ENCODE measurements at regions not wholly inside any gene's neighbourhood (a gene's known extent, or its start where the extent isn't known, plus 50 kb on each side); places are given as distances from the start of the nearest gene placed in this dataset.

DNA sequence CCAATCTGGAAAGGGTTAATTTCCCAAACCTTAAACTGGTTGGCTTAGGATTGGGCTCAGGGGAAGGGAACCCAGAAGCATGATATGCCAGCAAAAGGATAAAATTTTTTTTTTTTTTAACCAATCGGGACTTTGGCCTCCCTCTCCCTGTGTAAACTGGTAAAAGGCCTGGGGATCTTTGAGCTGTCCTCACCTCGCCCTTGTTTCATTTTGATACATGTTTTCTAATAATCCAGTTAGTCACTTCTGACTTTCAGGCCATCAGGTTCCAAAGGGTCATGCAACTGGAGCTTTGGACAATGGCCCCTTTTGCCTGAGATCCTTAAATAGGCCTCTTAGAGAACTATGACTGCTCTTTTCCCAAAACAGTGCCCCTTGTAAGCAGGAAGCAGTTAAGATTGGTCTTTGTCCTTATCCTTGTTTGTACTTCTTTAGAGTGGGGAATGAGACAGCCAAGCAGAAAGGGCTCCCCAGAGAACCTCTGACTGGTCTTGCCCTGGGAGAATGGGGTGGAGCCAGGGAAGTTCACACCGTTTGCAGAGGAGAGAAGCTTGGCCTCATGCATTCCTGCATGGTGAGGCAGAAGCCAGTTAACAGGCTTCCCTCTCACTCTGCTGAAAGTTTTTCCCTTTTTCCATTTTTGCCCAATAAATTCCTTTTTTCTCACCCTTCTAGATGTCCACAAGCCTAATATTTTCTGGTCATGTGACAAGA, 424.2 kb upstream of the CNTNAP2 start:
- DNase-seq (ENCODE audit: insufficient read length) (no peak), FAIRE-seq (no peak)
- TF ChIP-seq TAF1 (IDR thresholded peaks at IDR 0.05; ENCODE audit: borderline replicate concordance, low read depth, low read length) (no peak), POLR2AphosphoS5 (IDR thresholded peaks at IDR 0.05; ENCODE audit: low read depth, low read length) (no peak), POLR2A (IDR thresholded peaks at IDR 0.05; ENCODE audit: low read depth, low read length) (no peak)

DNA sequence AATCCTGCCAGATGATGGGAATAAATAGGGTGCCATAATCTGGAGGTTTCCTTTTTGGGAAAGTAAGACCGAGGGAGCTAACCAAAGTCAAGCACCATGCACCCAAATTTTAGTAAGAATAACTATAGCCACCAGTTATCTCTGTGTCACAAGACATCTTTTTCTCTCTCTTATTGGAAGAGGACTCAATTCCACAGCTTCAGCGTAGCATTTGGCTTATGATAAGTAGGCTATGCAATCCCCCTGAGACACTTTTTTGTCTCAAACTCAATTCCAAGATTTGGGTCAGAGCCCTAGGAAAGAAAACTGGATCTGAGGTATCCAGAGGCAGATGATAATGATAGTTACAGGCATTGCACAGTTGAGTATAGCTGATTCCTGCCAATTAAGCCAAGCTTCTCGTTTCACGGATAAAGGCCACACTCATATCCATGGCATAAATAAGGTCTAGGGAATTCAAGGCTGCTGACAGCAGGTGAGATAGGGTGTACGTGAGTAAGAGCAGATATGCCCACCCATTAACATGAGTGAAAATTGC, 425.2 kb upstream of the CNTNAP2 start:
- no peak for DNase-seq (ENCODE audit: insufficient read length)
- TF ChIP-seq POLR2AphosphoS5 (IDR thresholded peaks at IDR 0.05; ENCODE audit: low read depth, low read length) (no peak), TAF1 (IDR thresholded peaks at IDR 0.05; ENCODE audit: borderline replicate concordance, low read depth, low read length) (no peak), POLR2A (IDR thresholded peaks at IDR 0.05; ENCODE audit: low read depth, low read length) (no peak)
- no peak for FAIRE-seq

DNA sequence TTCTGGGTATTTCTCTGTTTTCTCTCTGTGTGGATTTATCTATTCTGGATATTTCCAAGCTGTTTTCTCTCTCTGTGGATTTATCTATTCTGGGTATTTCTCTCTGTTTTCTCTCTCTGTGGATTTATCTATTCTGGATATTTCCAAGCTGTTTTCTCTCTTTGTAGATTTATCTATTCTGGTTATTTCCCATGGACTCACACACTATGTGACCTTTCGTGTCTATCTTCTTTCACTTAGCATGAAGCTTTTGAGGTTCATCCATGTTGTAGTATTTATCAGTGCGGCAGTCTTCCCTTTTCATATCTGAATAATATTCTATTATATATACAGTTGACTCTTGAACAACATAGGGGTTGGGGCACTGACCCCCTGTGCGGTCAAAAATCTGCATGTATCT, 435.0 kb upstream of the CNTNAP2 start:
- no peak for TF ChIP-seq TAF1 (IDR thresholded peaks at IDR 0.05; ENCODE audit: borderline replicate concordance, low read depth, low read length)
- TF ChIP-seq POLR2AphosphoS5 (IDR thresholded peaks at IDR 0.05; ENCODE audit: low read depth, low read length), result no peak
- no peak for TF ChIP-seq POLR2A (IDR thresholded peaks at IDR 0.05; ENCODE audit: low read depth, low read length)
- no peak for DNase-seq (ENCODE audit: insufficient read length)
- no peak for FAIRE-seq

DNA sequence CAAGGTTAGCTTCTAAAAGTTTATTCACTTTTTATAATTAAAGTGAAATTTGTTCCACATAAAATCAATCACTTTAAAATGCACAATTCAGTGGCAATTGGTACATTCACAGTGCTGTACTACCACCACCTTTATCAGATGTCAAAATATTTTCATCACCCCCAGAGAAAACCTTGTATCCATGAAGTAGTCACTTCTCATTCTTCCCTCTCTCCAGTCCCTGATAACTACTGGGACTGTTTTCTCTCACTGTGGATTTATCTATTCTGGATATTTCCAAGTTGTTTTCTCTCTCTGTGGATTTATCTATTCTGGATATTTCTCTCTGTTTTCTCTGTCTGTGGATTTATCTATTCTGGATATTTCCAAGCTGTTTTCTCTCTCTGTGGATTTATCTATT, 435.4 kb upstream of the CNTNAP2 start:
- TF ChIP-seq TAF1 (IDR thresholded peaks at IDR 0.05; ENCODE audit: borderline replicate concordance, low read depth, low read length) (no peak), POLR2A (IDR thresholded peaks at IDR 0.05; ENCODE audit: low read depth, low read length) (no peak), POLR2AphosphoS5 (IDR thresholded peaks at IDR 0.05; ENCODE audit: low read depth, low read length) (no peak)
- FAIRE-seq, result no peak

DNA sequence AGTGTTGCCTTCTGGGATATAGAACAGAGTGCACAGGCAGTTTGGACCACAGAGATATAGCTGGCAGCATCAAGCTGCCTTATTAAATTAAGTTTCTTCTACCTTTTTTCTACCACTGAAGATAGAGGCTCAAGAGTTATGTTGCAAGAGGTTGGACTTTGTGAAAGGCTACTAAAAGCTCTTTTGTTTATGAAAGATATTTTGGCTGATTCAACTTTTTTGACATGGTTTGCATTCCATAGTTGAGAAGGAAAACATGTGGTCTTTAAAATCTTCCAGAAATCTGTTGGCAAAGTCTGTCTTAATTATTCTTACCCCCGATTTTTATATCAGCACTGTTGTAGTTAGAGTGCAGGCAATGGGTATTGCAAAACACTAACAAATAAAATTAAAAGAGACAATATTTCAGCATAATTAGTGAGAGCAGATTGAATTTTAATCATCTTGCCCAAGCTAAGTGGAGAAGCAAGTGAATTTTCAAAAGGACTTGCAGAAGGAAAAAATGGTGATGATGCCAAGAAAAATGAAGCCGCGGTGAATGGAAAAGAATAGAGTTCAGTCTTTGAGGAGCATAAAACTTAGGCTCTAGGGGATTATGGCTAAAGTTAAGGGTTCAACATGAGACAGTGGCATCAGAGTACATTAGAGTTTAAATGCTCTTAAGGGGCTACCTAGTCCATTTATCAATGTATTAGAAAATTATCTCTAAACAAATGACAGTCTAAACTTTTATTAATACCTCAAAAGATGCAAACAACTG, 450.9 kb upstream of the CNTNAP2 start:
- DNase-seq (ENCODE audit: insufficient read length), result no peak
- TF ChIP-seq TAF1 (IDR thresholded peaks at IDR 0.05; ENCODE audit: borderline replicate concordance, low read depth, low read length) (no peak), POLR2A (IDR thresholded peaks at IDR 0.05; ENCODE audit: low read depth, low read length) (no peak), POLR2AphosphoS5 (IDR thresholded peaks at IDR 0.05; ENCODE audit: low read depth, low read length) (no peak)
- no peak for FAIRE-seq

More for the DNA sequence above, 435.4 kb upstream of the CNTNAP2 start:
- DNase-seq (ENCODE audit: insufficient read length), result no peak

DNA sequence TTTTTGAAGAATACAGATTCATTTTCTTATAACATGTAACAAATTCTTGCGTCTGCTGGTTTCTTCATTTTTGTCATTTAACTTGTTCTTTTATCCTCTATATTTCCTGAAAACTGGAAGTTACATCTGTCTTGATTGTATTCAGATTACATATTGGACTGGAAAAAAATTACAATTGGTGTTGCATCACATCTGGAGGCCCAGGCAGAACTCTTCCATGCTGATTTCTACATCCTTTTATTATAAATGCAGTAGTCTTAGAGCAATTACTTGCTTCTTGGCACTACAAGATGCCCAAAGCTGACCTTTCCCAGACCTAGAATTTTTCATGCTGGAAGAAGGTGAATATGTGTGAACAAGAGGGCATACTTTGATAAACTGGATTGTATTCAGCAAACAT, 460.9 kb upstream of the CNTNAP2 start:
- no peak for TF ChIP-seq TAF1 (IDR thresholded peaks at IDR 0.05; ENCODE audit: borderline replicate concordance, low read depth, low read length)
- TF ChIP-seq POLR2A (IDR thresholded peaks at IDR 0.05; ENCODE audit: low read depth, low read length), result no peak
- DNase-seq (ENCODE audit: insufficient read length), result no peak
- no peak for FAIRE-seq

DNA sequence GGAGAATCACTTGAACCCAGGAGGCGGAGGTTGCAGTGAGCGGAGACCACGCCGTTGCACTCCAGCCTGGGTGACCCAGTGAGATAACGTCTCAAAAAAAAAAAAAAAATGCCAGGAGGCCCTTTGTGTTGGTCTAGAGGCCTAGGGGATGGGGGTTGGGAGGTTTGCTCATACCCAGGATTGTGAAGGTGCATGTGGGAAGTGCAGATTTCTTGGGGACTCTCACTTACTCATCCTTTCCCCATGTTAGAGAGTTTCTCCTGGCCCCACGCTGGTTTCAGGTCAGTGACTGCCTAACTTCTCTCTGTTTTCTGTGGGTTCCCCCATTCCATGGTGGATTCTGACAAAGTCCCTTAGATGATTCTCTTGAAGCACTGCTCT, 471.5 kb upstream of the CNTNAP2 start:
- DNase-seq (ENCODE audit: insufficient read length) (no peak), FAIRE-seq (no peak)
- TF ChIP-seq POLR2AphosphoS5 (IDR thresholded peaks at IDR 0.05; ENCODE audit: low read depth, low read length), result no peak
- no peak for TF ChIP-seq TAF1 (IDR thresholded peaks at IDR 0.05; ENCODE audit: borderline replicate concordance, low read depth, low read length)
- no peak for TF ChIP-seq POLR2A (IDR thresholded peaks at IDR 0.05; ENCODE audit: low read depth, low read length)

DNA sequence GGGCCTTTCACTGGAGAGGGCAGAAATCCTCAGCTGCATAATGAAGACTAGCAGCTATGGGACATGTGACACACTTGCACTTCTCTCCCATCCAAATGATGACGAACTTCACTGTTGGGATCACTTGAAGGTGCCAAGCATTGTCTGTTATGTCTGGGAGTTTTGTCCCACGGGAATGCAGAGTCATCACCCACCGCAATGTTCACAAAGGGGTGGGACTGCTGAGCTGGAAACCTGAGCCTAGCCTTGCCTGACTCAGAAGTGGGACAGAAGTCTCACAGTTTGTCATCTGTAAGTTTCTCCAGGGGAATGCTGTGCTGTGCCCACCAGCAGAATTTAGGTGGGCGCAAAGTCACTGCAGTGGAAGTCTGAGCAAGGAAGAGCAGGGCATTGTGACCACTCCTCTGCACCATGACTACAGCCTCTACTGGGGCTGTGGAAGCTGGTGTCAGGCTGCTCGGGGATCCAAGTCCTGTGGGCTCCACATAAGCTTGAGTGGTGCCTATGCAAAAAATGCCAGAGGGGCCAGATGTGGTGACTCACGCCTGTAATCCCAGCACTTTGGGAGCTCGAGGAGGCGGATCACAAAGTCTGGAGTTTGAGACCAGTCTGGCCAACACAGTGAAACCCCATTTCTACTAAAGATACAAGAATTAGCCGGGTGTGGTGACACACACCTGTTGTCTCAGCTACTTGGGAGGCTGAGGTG, 472.0 kb upstream of the CNTNAP2 start:
- DNase-seq (ENCODE audit: insufficient read length), result no peak
- no peak for FAIRE-seq
- no peak for TF ChIP-seq TAF1 (IDR thresholded peaks at IDR 0.05; ENCODE audit: borderline replicate concordance, low read depth, low read length)
- TF ChIP-seq POLR2AphosphoS5 (IDR thresholded peaks at IDR 0.05; ENCODE audit: low read depth, low read length), result no peak
- no peak for TF ChIP-seq POLR2A (IDR thresholded peaks at IDR 0.05; ENCODE audit: low read depth, low read length)

DNA sequence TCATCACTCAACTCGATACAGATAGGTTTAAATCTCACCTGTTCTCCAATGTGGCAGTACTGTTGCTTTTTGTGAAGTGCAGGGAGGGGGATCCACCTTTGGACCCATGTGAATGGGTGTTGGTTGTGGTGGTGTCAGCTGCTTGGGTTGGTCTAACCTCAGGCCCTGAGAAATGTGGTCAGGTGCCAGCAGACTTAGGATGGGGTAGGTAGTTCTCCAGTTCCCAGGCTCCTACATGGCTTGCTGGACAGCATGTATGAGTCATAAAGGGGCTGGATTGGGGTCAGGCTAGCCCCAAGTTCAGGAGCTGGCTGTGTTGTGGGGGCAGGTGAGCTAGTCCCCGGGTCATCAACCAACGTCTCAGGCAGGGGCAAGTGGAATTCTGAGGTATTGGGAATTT, 472.6 kb upstream of the CNTNAP2 start:
- no peak for DNase-seq (ENCODE audit: insufficient read length)
- no peak for FAIRE-seq
- TF ChIP-seq POLR2AphosphoS5 (IDR thresholded peaks at IDR 0.05; ENCODE audit: low read depth, low read length), result no peak

DNA sequence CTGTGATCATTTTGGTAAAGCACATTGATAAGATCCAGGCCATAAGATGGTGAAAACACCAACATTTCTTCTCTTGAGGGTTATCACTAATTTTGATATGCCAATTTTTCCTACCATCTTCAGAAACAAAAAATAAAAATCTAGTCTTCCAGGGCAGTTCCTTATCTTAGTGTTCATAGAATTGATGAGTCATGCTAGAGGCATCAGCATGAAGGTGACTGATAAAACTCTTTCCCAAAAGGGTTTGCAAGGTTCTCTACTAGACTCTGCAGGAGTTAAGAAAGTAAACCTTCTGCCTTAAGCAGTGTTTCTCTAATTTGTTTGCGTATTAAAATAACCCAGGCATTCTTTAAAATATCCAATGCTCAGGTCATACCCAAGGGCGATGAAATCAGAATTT, 483.1 kb upstream of the CNTNAP2 start:
- TF ChIP-seq POLR2AphosphoS5 (IDR thresholded peaks at IDR 0.05; ENCODE audit: low read depth, low read length) (no peak), POLR2A (IDR thresholded peaks at IDR 0.05; ENCODE audit: low read depth, low read length) (no peak), TAF1 (IDR thresholded peaks at IDR 0.05; ENCODE audit: borderline replicate concordance, low read depth, low read length) (no peak)
- DNase-seq (ENCODE audit: insufficient read length) (no peak), FAIRE-seq (no peak)

DNA sequence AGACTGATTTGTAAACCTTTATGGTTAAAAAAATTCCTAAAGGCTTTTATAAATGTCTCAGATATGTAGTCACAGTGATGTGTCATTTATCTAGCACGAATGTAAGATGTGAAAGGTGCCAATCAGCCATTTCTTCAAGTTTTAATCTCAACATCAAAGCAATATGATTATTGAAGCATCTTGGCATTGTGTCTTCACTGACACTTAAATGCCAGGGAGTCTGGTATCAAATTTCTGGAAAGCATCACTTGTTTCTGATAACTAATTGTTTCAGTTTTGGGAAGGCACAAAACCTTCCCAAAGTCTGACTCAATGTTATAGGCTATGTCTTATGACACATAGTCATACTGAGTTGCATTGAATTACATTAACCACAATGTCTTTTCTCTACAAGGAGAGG, 492.0 kb upstream of the CNTNAP2 start:
- no peak for TF ChIP-seq POLR2AphosphoS5 (IDR thresholded peaks at IDR 0.05; ENCODE audit: low read depth, low read length)
- TF ChIP-seq POLR2A (IDR thresholded peaks at IDR 0.05; ENCODE audit: low read depth, low read length), result no peak
- no peak for TF ChIP-seq TAF1 (IDR thresholded peaks at IDR 0.05; ENCODE audit: borderline replicate concordance, low read depth, low read length)
- DNase-seq (ENCODE audit: insufficient read length) (no peak), FAIRE-seq (no peak)
